ENCODE measurements at regions not wholly inside any gene's neighbourhood (a gene's known extent, or its start where the extent isn't known, plus 50 kb on each side); places are given as distances from the start of the nearest gene placed in this dataset.

- H3K27me3 Mint-ChIP-seq (ENCODE audit: low read depth) = no peaks in the 10 kb centered on the region
- peaks cover 11% of the 10 kb centered on the region for H3K36me3 Mint-ChIP-seq
- CTCF ChIA-PET = no interaction called here
- H3K9me3 Mint-ChIP-seq = peaks cover 18% of the 10 kb centered on the region
- H3K4me3 Mint-ChIP-seq = no peak overlapping the region
- no peak for DNase-seq (ENCODE audit: low spot score)
- no peaks in the 10 kb centered on the region for H3K4me1 Mint-ChIP-seq
- H3K27ac Mint-ChIP-seq = no peak overlapping the region
- TF ChIP-seq, protein P1, sequence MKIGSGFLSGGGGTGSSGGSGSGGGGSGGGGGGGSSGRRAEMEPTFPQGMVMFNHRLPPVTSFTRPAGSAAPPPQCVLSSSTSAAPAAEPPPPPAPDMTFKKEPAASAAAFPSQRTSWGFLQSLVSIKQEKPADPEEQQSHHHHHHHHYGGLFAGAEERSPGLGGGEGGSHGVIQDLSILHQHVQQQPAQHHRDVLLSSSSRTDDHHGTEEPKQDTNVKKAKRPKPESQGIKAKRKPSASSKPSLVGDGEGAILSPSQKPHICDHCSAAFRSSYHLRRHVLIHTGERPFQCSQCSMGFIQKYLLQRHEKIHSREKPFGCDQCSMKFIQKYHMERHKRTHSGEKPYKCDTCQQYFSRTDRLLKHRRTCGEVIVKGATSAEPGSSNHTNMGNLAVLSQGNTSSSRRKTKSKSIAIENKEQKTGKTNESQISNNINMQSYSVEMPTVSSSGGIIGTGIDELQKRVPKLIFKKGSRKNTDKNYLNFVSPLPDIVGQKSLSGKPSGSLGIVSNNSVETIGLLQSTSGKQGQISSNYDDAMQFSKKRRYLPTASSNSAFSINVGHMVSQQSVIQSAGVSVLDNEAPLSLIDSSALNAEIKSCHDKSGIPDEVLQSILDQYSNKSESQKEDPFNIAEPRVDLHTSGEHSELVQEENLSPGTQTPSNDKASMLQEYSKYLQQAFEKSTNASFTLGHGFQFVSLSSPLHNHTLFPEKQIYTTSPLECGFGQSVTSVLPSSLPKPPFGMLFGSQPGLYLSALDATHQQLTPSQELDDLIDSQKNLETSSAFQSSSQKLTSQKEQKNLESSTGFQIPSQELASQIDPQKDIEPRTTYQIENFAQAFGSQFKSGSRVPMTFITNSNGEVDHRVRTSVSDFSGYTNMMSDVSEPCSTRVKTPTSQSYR (CRISPR knock-in tag; IDR thresholded peaks at IDR 0.05) = no peak
- TF ChIP-seq SP1 (CRISPR knock-in tag; conservative IDR thresholded peaks at IDR 0.05) = no peak
- TF ChIP-seq, protein P2, sequence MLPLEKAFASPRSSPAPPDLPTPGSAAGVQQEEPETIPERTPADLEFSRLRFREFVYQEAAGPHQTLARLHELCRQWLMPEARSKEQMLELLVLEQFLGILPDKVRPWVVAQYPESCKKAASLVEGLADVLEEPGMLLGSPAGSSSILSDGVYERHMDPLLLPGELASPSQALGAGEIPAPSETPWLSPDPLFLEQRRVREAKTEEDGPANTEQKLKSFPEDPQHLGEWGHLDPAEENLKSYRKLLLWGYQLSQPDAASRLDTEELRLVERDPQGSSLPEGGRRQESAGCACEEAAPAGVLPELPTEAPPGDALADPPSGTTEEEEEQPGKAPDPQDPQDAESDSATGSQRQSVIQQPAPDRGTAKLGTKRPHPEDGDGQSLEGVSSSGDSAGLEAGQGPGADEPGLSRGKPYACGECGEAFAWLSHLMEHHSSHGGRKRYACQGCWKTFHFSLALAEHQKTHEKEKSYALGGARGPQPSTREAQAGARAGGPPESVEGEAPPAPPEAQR (CRISPR knock-in tag; IDR thresholded peaks at IDR 0.05) = no peak
- TF ChIP-seq ZNF671 (CRISPR knock-in tag; IDR thresholded peaks at IDR 0.05) = no peak
- no peak for TF ChIP-seq USF2 (CRISPR knock-in tag; IDR thresholded peaks at IDR 0.05)
- no peak for TF ChIP-seq JAZF1 (CRISPR knock-in tag; IDR thresholded peaks at IDR 0.05)
- TF ChIP-seq MYBL2 (CRISPR knock-in tag; IDR thresholded peaks at IDR 0.05) = no peak
- TF ChIP-seq ZNF263 (CRISPR knock-in tag; IDR thresholded peaks at IDR 0.05; ENCODE audit: low read depth) = no peak
- no peak for TF ChIP-seq TEAD1 (CRISPR knock-in tag; IDR thresholded peaks at IDR 0.05)
- TF ChIP-seq PRRX2 (CRISPR knock-in tag; IDR thresholded peaks at IDR 0.05) = no peak
- TF ChIP-seq MAX (CRISPR knock-in tag; IDR thresholded peaks at IDR 0.05) = no peak
- TF ChIP-seq, protein P3, sequence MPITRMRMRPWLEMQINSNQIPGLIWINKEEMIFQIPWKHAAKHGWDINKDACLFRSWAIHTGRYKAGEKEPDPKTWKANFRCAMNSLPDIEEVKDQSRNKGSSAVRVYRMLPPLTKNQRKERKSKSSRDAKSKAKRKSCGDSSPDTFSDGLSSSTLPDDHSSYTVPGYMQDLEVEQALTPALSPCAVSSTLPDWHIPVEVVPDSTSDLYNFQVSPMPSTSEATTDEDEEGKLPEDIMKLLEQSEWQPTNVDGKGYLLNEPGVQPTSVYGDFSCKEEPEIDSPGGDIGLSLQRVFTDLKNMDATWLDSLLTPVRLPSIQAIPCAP (CRISPR knock-in tag; IDR thresholded peaks at IDR 0.05) = no peak
- TF ChIP-seq, protein P4, sequence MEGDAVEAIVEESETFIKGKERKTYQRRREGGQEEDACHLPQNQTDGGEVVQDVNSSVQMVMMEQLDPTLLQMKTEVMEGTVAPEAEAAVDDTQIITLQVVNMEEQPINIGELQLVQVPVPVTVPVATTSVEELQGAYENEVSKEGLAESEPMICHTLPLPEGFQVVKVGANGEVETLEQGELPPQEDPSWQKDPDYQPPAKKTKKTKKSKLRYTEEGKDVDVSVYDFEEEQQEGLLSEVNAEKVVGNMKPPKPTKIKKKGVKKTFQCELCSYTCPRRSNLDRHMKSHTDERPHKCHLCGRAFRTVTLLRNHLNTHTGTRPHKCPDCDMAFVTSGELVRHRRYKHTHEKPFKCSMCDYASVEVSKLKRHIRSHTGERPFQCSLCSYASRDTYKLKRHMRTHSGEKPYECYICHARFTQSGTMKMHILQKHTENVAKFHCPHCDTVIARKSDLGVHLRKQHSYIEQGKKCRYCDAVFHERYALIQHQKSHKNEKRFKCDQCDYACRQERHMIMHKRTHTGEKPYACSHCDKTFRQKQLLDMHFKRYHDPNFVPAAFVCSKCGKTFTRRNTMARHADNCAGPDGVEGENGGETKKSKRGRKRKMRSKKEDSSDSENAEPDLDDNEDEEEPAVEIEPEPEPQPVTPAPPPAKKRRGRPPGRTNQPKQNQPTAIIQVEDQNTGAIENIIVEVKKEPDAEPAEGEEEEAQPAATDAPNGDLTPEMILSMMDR (IDR thresholded peaks at IDR 0.05) = no peak
- TF ChIP-seq USF1 (CRISPR knock-in tag; IDR thresholded peaks at IDR 0.05) = no peak
- POLR2A ChIA-PET = no interaction called here
- no peak for ATAC-seq
Observed at GRCh38 chr3:110123946-110124345, 786.6 kb upstream of the DPPA4 start.

DNA sequence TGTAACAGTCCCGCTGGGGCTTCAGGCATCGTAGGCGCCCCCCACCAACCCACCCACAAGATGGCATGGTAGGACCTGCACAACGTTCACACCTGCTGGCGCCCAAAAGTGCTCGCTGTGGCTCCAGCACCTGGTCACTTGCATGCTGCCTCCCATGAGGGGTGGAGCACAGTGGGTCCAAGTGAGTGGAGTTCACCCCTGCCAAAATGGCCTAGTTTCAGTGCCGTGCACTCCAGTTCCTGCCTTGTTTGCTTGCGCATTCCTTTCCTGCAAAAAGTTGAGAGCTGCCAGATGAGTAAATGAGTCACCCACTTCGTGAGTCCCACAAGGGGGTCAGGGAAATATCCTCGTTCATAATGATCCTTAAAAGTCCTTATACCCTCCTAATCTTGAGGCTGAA is 788.7 kb upstream of the DPPA4 start:
- POLR2A ChIA-PET = no interaction called here
- DNase-seq (ENCODE audit: low spot score) (peak; percentile 16), ATAC-seq (no peak; the same call in none of the 2 replicates)
- no peaks in the 10 kb centered on the region for H3K27me3 Mint-ChIP-seq (ENCODE audit: low read depth)
- peaks cover 8% of the 10 kb centered on the region for H3K4me1 Mint-ChIP-seq
- H3K4me3 Mint-ChIP-seq = no peak overlapping the region
- no peak overlapping the region for H3K27ac Mint-ChIP-seq
- CTCF ChIA-PET = no interaction called here
- TF ChIP-seq NFATC4 (CRISPR knock-in tag; IDR thresholded peaks at IDR 0.05) = no peak
- no peak for TF ChIP-seq FOXJ3 (CRISPR knock-in tag; IDR thresholded peaks at IDR 0.05; ENCODE audit: borderline replicate concordance)
- no peak for TF ChIP-seq JUN (CRISPR knock-in tag; IDR thresholded peaks at IDR 0.05)
- no peak for TF ChIP-seq FOXP1 (CRISPR knock-in tag; IDR thresholded peaks at IDR 0.05; ENCODE audit: borderline replicate concordance)
- TF ChIP-seq ZNF512 (CRISPR knock-in tag; IDR thresholded peaks at IDR 0.05; ENCODE audit: borderline replicate concordance) = no peak
- TF ChIP-seq ETV6 (CRISPR knock-in tag; IDR thresholded peaks at IDR 0.05) = no peak
- TF ChIP-seq ZNF423 (CRISPR knock-in tag; IDR thresholded peaks at IDR 0.05) = no peak
- TF ChIP-seq E2F4 (CRISPR knock-in tag; IDR thresholded peaks at IDR 0.05; ENCODE audit: borderline replicate concordance, low read depth) = no peak
- no peak for TF ChIP-seq ZNF219 (CRISPR knock-in tag; IDR thresholded peaks at IDR 0.05; ENCODE audit: borderline replicate concordance)
- H3K36me3 Mint-ChIP-seq = peaks cover 4% of the 10 kb centered on the region; the same call in 1 of the 2 replicates
- H3K9me3 Mint-ChIP-seq = peaks cover 15% of the 10 kb centered on the region

Data from WTC11 (cell line).